ENCODE measurements at regions not wholly inside any gene's neighbourhood (a gene's known extent, or its start where the extent isn't known, plus 50 kb on each side); places are given as distances from the start of the nearest gene placed in this dataset.

DNA sequence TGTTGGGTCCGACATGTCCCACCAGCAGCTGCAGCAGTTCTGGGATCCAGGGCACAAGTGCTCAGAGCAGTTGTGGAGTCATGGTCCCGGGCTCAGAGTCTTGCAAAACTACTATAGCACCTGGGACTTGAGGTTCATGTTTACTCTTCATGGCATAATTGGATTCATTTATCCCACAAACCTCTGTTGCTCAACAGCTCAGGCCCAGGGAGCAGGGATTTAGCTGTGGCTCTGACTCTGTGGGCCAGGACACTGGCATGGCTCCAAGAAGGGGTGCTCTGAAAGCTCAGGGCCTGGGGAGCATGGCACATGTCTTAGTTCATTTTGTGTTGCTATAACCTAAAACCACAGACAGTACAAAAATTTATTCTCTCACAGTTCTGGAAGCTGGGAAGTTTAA is 626.7 kb upstream of the ADGRL2 start:
- TF ChIP-seq, protein P1, sequence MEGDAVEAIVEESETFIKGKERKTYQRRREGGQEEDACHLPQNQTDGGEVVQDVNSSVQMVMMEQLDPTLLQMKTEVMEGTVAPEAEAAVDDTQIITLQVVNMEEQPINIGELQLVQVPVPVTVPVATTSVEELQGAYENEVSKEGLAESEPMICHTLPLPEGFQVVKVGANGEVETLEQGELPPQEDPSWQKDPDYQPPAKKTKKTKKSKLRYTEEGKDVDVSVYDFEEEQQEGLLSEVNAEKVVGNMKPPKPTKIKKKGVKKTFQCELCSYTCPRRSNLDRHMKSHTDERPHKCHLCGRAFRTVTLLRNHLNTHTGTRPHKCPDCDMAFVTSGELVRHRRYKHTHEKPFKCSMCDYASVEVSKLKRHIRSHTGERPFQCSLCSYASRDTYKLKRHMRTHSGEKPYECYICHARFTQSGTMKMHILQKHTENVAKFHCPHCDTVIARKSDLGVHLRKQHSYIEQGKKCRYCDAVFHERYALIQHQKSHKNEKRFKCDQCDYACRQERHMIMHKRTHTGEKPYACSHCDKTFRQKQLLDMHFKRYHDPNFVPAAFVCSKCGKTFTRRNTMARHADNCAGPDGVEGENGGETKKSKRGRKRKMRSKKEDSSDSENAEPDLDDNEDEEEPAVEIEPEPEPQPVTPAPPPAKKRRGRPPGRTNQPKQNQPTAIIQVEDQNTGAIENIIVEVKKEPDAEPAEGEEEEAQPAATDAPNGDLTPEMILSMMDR (IDR thresholded peaks at IDR 0.05), result no peak
- no peak for TF ChIP-seq POLR2AphosphoS5 (IDR thresholded peaks at IDR 0.05)
- TF ChIP-seq POLR2A (IDR thresholded peaks at IDR 0.05), result no peak

All from breast epithelium (tissue), 3 donors.